Activated CD4-positive, alpha-beta T cell treated with anti-CD3 and anti-CD28 coated beads, Interleukin-2, amount 50 U/mL, for 16 hours (primary cell): ENCODE measurements at regions not wholly inside any gene's neighbourhood (a gene's known extent, or its start where the extent isn't known, plus 50 kb on each side); places are given as distances from the start of the nearest gene placed in this dataset.

Experiments
- DNase-seq: peaks from one replicate; pipeline ENCODE4 v3.0.0-alpha.2; 2020

- no peak for DNase-seq
These were observed 50.3 kb downstream of the NAV1 start for GRCh38 chr1:201589186-201589585.

GRCh38 chr1:201590474-201590873 lies 51.5 kb downstream of the NAV1 start:
- no peak for DNase-seq

- DNase-seq = no peak
These were observed 52.4 kb downstream of the NAV1 start for GRCh38 chr1:201591348-201591747.

- no peak for DNase-seq
These were observed 53.1 kb downstream of the NAV1 start for GRCh38 chr1:201591981-201592380.

DNA sequence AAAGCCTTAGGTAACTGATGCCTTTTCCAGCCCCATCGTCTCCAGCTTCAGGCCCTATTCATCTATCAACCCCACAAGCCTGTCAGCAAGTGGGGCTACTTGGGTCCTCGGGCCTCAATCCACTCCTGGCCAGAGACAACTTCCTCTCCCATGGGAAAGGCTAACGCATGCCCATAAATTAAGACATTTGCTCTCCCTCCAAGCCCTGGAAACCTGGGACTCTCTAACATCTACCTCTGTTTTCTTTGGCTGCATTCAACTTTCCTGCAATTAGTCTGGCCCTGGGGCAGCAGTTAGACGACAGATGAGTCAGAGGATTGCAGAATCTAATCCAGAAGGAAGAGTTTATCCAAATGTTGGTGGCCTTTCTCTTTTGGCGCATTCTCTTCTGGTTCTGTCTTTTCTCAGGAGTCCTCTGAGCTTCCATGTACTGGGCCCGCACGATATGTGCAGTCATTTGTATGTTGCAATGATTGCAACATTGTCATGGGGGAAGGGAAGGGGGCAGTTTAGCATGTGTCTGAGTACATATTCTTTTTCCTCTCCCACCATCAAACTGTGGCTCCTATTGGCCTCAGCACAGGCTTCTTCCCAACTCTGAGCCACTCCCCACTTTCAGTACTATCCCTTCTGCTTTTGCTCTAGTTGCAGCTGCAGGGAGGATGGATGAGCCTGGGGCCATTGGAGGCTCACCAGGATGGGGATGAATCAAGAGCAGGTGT lies 54.4 kb downstream of the NAV1 start:
- DNase-seq = no peak

DNA sequence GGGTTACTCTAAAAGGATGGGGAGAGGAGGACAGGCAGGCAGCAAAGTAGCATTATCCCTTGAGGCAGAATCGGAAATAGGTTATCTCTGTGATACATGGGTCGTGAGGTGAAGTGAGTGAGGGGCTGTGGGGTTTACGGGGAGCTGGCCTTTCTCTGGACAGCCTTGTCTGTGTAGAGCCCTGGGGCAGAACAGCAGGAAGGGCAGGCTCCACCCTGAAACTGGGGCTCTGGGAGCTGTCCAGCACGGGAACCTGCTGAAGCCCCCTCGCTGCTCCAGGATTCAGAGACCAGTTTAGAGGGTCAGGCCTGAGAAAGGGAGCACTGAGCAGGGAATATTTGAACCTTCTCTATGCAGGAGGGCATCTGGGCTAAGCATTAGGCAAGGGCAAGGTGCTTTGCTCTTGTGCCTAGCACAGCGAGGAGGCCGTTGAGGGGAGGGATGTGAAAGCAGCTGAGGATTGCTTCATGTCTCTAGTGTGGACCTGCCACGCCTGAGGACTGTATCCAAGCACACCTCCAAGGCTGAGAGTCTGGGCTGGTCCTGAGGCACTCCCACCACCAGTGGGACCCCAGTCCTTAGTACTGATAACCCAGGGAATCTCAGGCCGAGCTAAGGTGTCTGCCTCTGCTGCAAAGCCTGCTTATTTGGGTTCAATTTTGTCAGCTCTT lies 55.8 kb downstream of the NAV1 start:
- DNase-seq = no peak

- no peak for DNase-seq
These were observed 56.5 kb downstream of the NAV1 start for GRCh38 chr1:201595381-201595780.

DNA sequence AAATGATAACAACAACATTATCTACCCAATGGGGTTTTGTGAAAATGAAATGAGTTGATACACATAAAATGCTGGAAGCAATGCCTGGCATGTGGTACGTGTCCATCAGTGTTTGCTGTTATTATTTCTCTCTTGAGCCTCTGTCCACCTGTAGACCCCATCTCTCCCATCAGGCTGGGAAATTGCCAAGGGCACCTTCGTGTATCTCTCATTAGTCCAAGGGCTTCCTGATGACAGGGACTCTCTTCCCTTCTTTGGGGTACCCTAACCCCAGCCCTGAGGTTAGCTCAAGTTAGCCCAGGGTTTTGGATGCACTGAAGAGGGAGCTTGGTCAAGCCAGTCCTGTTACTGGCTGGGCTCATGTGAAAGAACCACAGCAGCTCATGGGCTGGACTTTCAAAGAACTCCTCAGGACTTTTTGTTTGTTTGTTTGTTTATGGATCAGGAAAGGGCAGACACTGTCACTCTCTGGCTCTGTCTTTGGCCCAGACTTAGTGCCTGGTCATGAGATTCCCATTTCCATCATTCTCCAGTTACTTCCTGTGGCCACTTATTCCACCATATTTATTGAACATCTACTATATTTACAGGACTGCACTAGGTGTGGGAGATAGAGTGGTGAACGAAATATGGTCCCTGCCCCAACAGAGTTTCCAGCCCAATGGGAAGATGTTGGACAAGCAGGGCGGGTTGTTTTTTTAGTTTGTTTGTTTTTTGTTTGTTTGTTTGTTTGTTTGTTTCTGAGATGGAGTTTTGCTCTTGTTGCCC lies 57.4 kb downstream of the NAV1 start:
- no peak for DNase-seq

DNA sequence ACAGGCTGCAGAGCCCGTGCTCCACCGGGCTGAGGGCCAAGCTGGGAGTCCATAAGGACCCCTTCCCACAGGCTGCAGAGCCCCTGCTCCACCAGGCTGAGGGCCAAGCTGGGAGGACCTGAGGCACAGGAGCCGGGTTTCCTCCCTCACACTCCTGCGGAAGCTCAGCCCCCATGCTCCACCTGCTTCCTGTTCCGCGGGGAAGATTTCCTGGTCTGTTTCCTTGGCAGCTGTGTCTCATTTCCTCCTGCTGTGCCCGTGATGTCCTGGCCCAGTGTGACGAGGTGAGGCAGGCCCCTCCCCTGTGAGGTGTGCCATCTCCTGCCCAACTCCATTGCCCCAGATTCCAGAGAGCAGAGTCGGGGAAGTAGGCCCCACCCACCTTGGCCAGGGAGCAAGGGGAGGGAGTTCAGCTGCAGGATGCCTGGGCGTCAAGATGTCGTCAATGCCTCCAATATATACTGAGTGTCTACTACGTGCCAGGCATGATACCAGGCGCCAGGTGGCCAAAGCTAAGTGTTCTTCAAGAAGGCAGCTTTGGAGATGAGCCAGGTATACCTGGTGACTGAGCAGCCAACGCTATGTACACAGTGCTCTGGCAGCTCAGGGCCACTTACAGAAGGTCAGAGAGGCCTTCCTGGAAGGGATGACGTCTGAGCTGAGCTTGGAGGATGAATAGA lies 58.8 kb downstream of the NAV1 start:
- DNase-seq = no peak

DNA sequence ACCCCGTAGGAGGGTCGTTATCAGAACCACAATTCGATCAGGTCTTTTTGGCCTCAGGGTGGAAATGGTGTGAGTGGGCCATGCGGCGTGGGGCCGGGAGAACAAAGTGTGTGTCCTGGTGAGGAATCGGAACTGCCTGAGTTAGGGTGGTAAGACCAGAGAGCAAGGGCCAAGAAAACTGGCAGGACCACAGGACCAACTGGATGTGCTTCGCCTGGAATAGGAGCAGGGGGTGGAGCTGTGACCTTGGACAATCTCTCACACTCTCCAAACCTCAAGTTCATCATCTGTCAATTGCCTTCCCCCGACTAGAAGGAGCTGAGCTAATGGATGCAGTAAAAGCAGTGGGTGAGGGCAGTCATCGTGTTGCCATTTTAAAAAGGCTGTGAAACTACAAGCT lies 59.5 kb downstream of the NAV1 start:
- no peak for DNase-seq

DNA sequence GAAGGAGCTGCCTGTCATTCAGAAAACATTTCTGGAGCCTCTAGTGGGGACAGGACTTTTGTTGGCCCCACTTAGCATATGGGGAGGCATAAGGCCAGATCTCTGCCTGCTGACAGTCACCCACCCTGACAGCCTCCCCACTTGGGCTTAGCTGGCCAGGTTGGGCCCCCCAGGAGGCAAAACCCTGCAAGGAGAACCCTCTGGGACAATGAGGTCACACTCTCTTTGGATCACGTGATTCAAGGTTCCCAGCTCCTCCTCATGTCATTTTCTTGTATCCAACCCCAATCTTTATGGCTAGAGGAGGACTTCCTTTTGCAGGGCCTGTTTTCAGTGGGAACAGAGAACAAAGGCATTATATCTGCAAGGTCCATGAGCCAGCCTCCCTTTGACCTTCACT lies 60.0 kb downstream of the NAV1 start:
- DNase-seq = no peak

- DNase-seq = no peak
These were observed 60.6 kb downstream of the NAV1 start for GRCh38 chr1:201599548-201599947.

GRCh38 chr1:201602413-201603265 lies 63.7 kb downstream of the NAV1 start:
- no peak for DNase-seq

DNA sequence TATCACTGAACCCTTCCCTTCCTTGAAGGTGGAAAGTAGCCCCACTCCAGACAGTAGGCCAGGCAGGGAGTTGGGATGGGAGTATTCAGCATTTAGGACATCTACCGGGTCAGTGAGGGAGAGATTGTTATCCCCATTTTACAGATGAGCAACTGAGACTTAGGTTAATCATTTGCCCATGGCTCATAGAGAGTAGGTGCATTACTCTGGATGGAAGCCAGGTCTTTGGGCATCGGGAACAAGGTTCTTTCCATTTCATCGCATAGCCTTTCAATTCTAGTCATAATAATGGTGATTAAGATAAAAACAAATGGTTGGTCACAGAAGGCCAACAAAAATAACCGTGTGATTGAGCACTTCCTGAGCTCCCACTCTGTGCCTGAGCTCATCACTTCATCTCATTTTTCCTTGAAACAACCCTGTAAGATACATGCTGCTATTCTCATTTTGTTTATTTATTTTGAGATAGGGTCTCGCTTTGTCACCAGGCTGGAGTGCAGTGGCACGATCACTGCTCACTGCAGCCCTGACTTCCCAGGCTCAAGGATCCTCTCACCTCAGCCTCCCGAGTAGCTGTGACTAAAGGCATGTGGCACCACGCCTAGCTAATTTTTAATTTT lies 64.8 kb downstream of the NAV1 start:
- no peak for DNase-seq

- no peak for DNase-seq
These were observed 66.6 kb downstream of the NAV1 start for GRCh38 chr1:201605385-201606010.

- no peak for DNase-seq
These were observed 67.2 kb downstream of the NAV1 start for GRCh38 chr1:201606096-201606495.

GRCh38 chr1:201606623-201607022 lies 67.7 kb downstream of the NAV1 start:
- DNase-seq = no peak

DNA sequence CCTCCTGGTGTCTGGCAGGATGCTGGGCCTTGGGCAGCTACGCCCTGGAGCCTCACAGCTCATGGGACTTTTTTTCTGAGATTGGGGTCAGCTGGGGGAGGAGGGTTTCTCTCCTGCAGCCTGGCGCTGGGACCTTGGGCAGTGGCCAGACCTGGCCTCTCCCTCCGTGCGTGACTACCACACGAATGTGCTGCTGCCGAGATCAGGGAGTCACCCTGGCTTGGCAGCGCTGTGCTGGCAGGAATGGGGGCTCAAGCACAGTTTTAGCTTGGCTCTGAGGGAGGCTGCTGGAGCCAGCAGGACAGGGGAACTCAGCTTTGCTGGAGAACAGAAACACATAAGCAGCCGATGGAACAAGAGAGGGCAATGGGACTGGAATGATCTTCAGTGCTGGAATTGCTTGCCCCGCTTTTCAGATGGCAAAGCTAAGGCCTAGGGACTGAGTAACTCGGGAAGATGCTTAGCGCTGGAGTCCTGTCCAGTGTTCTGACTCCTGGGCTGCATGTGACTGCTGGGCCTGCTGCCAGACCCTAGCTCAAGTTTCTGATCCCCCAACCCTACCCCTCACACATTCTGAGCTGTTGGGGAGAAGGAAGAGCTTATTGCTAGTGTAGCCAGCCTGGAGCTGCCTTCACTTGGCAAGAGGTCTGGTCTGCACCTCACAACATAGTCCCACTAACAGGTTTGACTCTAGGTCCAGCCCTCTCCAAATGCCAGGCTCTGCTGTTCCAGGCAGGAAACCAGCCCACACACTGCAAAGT lies 69.9 kb downstream of the NAV1 start:
- no peak for DNase-seq

DNA sequence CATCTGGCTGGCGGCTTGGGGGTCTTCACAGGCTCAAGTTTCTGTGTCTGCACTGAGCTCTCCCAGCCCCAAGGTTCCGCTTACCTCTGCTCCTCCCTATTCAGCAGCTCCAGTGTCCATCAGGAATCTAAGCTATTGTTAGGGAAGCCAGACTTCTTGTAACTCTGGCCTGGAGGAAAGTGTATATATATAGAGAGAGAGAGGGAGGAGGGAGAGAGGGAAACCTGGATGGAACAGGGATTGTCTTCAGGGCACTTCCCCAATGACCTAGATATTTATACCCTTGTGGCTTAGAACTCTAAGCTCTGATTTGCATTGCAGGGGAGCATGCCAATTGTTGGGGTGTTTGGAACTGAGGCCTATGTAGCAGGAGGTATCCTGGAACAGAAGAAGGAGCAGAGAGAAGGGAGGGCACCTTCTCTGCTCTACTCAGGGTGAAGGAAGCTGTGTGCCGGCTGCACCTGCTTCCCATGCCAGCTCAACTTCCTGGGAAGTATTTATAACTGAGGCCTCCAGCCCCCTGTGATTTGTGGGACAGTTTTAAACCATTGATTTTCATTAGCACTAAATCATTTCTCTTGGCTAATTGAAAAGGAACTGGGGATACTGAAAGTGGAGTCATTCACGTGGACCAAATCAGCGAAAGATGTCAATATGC lies 70.9 kb downstream of the NAV1 start:
- no peak for DNase-seq

DNA sequence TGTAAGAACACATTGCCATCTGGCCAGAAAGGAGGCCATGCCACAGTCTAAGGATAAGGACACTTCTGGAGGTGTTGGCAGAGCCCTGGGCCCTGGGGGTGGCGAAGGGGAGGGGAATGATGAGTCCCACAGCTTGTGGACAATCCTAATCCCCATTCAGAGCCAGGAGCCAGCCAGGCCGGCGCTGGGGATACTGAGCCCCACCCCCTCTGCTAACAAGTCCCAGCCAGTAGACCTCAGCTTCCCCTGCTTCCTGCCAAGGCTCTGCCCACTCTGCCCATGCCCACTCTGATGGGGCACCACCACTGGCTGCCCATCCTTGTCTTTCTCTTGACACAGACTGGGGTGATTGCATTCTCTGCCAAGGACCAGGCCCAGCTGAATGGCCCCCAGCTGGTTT lies 71.9 kb downstream of the NAV1 start:
- no peak for DNase-seq
